H9 (cell line): ENCODE measurements at regions not wholly inside any gene's neighbourhood (a gene's known extent, or its start where the extent isn't known, plus 50 kb on each side); places are given as distances from the start of the nearest gene placed in this dataset.

Source experiments
- DNase-seq: peaks from one replicate; pipeline ENCODE4 v3.0.0-alpha.2; 2017
- H2AFZ ChIP-seq: one replicate; pipeline ENCODE4 v1.6.1; 2013; ENCODE audit warnings: mild to moderate bottlenecking, low read length, control low read depth, moderate library complexity
- H2AK5ac ChIP-seq: 2 replicates; pipeline ENCODE4 v1.6.1; 2013; ENCODE audit warnings: low read length, control low read depth, mixed read lengths; ENCODE audit not compliant: insufficient read length
- H2BK120ac ChIP-seq: one replicate; pipeline ENCODE4 v1.6.1; 2013; ENCODE audit warnings: low read depth, mild to moderate bottlenecking, low read length, control low read depth, inconsistent platforms; ENCODE audit not compliant: poor library complexity, severe bottlenecking
- H2BK12ac ChIP-seq: 2 replicates; pipeline ENCODE4 v1.6.1; 2013; ENCODE audit warnings: low read length, control low read depth, mixed read lengths, low read depth; ENCODE audit not compliant: insufficient read length
- H2BK15ac ChIP-seq: 2 replicates; pipeline ENCODE4 v1.6.1; 2013; ENCODE audit warnings: low read depth, low read length, control low read depth
- H2BK20ac ChIP-seq: one replicate; pipeline ENCODE4 v1.6.1; 2013; ENCODE audit warnings: low read depth, mild to moderate bottlenecking, low read length, control low read depth, inconsistent platforms; ENCODE audit not compliant: poor library complexity, severe bottlenecking
- H2BK5ac ChIP-seq: 2 replicates; pipeline ENCODE4 v1.6.1; 2013; ENCODE audit warnings: low read length, control low read depth, mixed read lengths; ENCODE audit not compliant: insufficient read length
- H3K14ac ChIP-seq: 2 replicates; pipeline ENCODE4 v1.6.1; 2013; ENCODE audit warnings: low read length, control low read depth; ENCODE audit not compliant: insufficient read depth
- H3K18ac ChIP-seq: 2 replicates; pipeline ENCODE4 v1.6.1; 2013; ENCODE audit warnings: low read depth, mild to moderate bottlenecking, mixed read lengths, low read length, control low read depth; ENCODE audit not compliant: insufficient read length
- H3K23ac ChIP-seq: 2 replicates; pipeline ENCODE4 v1.6.1; 2013; ENCODE audit warnings: low read length, control low read depth, mixed read lengths, low read depth; ENCODE audit not compliant: insufficient read length
- H3K23me2 ChIP-seq: 2 replicates; pipeline ENCODE4 v1.6.1; 2013; ENCODE audit warnings: low read depth, mild to moderate bottlenecking, mixed read lengths, low read length, control low read depth; ENCODE audit not compliant: insufficient read length, poor library complexity, severe bottlenecking
- H3K27ac ChIP-seq: 2 replicates; pipeline ENCODE4 v1.5.1; 2013; ENCODE audit warnings: low read length, control low read depth, mixed read lengths, low read depth; ENCODE audit not compliant: insufficient read length
- H3K27me3 ChIP-seq: 2 replicates; pipeline ENCODE4 v1.6.1; 2013; ENCODE audit warnings: low read length, control low read depth, inconsistent platforms; ENCODE audit not compliant: insufficient read depth
- H3K4ac ChIP-seq: 2 replicates; pipeline ENCODE4 v1.6.1; 2013; ENCODE audit warnings: low read depth, mild to moderate bottlenecking, control low read depth, inconsistent platforms, low read length, moderate library complexity
- H3K4me1 ChIP-seq: 2 replicates; pipeline ENCODE4 v1.6.1; 2013; ENCODE audit warnings: low read length, control low read depth, inconsistent platforms; ENCODE audit not compliant: insufficient read depth
- H3K4me2 ChIP-seq: 2 replicates; pipeline ENCODE4 v1.6.1; 2013; ENCODE audit warnings: low read length, control low read depth, mixed read lengths; ENCODE audit not compliant: insufficient read length, insufficient read depth
- H3K56ac ChIP-seq: 2 replicates; pipeline ENCODE4 v1.6.1; 2013; ENCODE audit warnings: low read depth, mild to moderate bottlenecking, mixed read lengths, low read length, control low read depth; ENCODE audit not compliant: insufficient read length
- H3K79me1 ChIP-seq: 2 replicates; pipeline ENCODE4 v1.6.1; 2013; ENCODE audit warnings: low read depth, mild to moderate bottlenecking, moderate library complexity, low read length, control low read depth, inconsistent platforms; ENCODE audit not compliant: insufficient read depth, poor library complexity, severe bottlenecking
- H3K79me2 ChIP-seq: 2 replicates; pipeline ENCODE4 v1.6.1; 2013; ENCODE audit warnings: low read length, control low read depth, inconsistent platforms; ENCODE audit not compliant: insufficient read depth
- H3K9ac ChIP-seq: 2 replicates; pipeline ENCODE4 v1.6.1; 2013; ENCODE audit warnings: low read length, control low read depth, mixed read lengths; ENCODE audit not compliant: insufficient read length; ENCODE audit errors: extremely low read depth
- H3K9me3 ChIP-seq: one replicate; pipeline ENCODE4 v1.6.1; 2013; ENCODE audit warnings: low read depth, low read length, inconsistent platforms; ENCODE audit not compliant: control insufficient read depth
- H3T11ph ChIP-seq: one replicate; pipeline ENCODE4 v1.6.1; 2013; ENCODE audit warnings: mild to moderate bottlenecking, low read length, control low read depth, inconsistent platforms
- H4K20me1 ChIP-seq: one replicate; pipeline ENCODE4 v1.6.1; 2013; ENCODE audit not compliant: control insufficient read depth, insufficient read length, insufficient read depth
- H4K5ac ChIP-seq: 2 replicates; pipeline ENCODE4 v1.6.1; 2013; ENCODE audit warnings: low read depth, mild to moderate bottlenecking, mixed read lengths, low read length, control low read depth; ENCODE audit not compliant: insufficient read length
- H4K8ac ChIP-seq: replicated peaks from 2 replicates; pipeline ENCODE4 v1.6.1; 2013; ENCODE audit warnings: low read length, control low read depth, mixed read lengths, low read depth; ENCODE audit not compliant: insufficient read length
- H4K91ac ChIP-seq: 2 replicates; pipeline ENCODE4 v1.6.1; 2013; ENCODE audit warnings: low read depth, mild to moderate bottlenecking, moderate library complexity, mixed read lengths, low read length, control low read depth; ENCODE audit not compliant: insufficient read length
- H3K27ac Mint-ChIP-seq, 3 experiments: 2 replicates in 2 of 3; 3 replicates in 1 of 3; pipeline ENCODE4 v1.8.0; 2020 to 2021; ENCODE audit warnings: mixed read lengths in 3 of 3, mild to moderate bottlenecking in 1 of 3, moderate library complexity in 1 of 3
- H3K27me3 Mint-ChIP-seq: 2 replicates; pipeline ENCODE4 v1.8.0; 2021; ENCODE audit warnings: low read depth, mild to moderate bottlenecking, moderate library complexity, mixed read lengths
- H3K36me3 Mint-ChIP-seq, 3 experiments: 2 replicates in 2 of 3; 3 replicates in 1 of 3; pipeline ENCODE4 v1.8.0; 2020 to 2021; ENCODE audit warnings: low read depth in 3 of 3, mixed read lengths in 3 of 3; ENCODE audit not compliant: insufficient read depth in 1 of 3
- H3K4me1 Mint-ChIP-seq, 2 experiments: 2 replicates each; pipeline ENCODE4 v1.8.0; 2020; ENCODE audit warnings: mixed read lengths in 2 of 2
- H3K4me3 Mint-ChIP-seq, 2 experiments: 2 replicates in 1 of 2; 3 replicates in 1 of 2; pipeline ENCODE4 v1.8.0; 2020 to 2021; ENCODE audit warnings: mild to moderate bottlenecking in 2 of 2, mixed read lengths in 2 of 2, moderate library complexity in 1 of 2
- H3K9me3 Mint-ChIP-seq, 2 experiments: 2 replicates in 1 of 2; 3 replicates in 1 of 2; pipeline ENCODE4 v1.8.0; 2020; ENCODE audit warnings: mild to moderate bottlenecking in 2 of 2, mixed read lengths in 2 of 2, moderate library complexity in 1 of 2
- CTCF ChIP-seq: fragments of 200-600 bp; sonication (generic); conservative IDR thresholded peaks from 3 replicates; pipeline ENCODE4 v1.8.0; 2021; ENCODE audit warnings: antibody characterized with exemption, mild to moderate bottlenecking
- WGBS: extraction: QIAGEN DNeasy Blood & Tissue Kit; methylation state at CpG from one replicate; pipeline ENCODE4 v1.1.7; 2013; ENCODE audit warnings: missing lambda C conversion rate, low lambda C conversion rate, mixed read lengths; ENCODE audit not compliant: insufficient read length; ENCODE audit errors: extremely low coverage; 5-methylcytosine and 5-hydroxymethylcytosine counted together

- Histone ChIP-seq H3K4me2 (no peak overlapping the region), H3K79me2 (no peaks in the 10 kb centered on the region), H3T11ph (no peak overlapping the region), H3K23ac (no peak overlapping the region), H3K4ac (no peak overlapping the region), H4K20me1 (no peaks in the 10 kb centered on the region), H3K79me1 (no peaks in the 10 kb centered on the region), H2BK120ac (no peak overlapping the region), H3K4me1 (no peaks in the 10 kb centered on the region), H3K18ac (no peak overlapping the region), H4K5ac (no peak overlapping the region), H2BK15ac (no peak overlapping the region), H3K27me3 (no peaks in the 10 kb centered on the region), H2BK5ac (no peak overlapping the region), H2BK12ac (no peak overlapping the region), H3K27ac (no peak overlapping the region), H2AK5ac (no peak overlapping the region), H4K8ac (no peak overlapping the region), H3K23me2 (no peaks in the 10 kb centered on the region), H3K9ac (no peak overlapping the region), H3K14ac (no peak overlapping the region), H4K91ac (no peak overlapping the region), H3K9me3 (no peaks in the 10 kb centered on the region), H2AFZ (no peak overlapping the region), H3K56ac (no peak overlapping the region), H2BK20ac (no peak overlapping the region)
- TF ChIP-seq CTCF = no peak
- Mint-ChIP-seq H3K27ac (no peak overlapping the region), H3K27me3 (no peaks in the 10 kb centered on the region), H3K36me3 (0 out of 7 replicates have a peak, but pooled peaks cover 0 to 3% (median 0%) of the 10 kb centered on the region in 3 experiments), H3K9me3 (no peaks in the 10 kb centered on the region; a peak in 1 of 5 replicates), H3K4me1 (no peaks in the 10 kb centered on the region), H3K4me3 (no peak overlapping the region)
- no CpG with 5 or more reads among the region's 1 CpG for WGBS
- DNase-seq = no peak
Observed at GRCh38 chr13:67481445-67481844, 251.3 kb upstream of the PCDH9 start.
